MM.1S (cell line): ENCODE measurements at regions not wholly inside any gene's neighbourhood (a gene's known extent, or its start where the extent isn't known, plus 50 kb on each side); places are given as distances from the start of the nearest gene placed in this dataset.

Experiments used
- DNase-seq: peaks from one replicate; pipeline ENCODE4 v3.0.0-alpha.2; 2015
- H2AFZ ChIP-seq: fragments of 300-600 bp; sonication (generic); 2 replicates; pipeline ENCODE4 v1.6.0; 2016; ENCODE audit warnings: antibody characterized with exemption, low read length
- H3F3A ChIP-seq: fragments of 300-600 bp; sonication (generic); 2 replicates; pipeline ENCODE4 v1.6.1; 2016; ENCODE audit warnings: mild to moderate bottlenecking, antibody characterized with exemption, low read length, moderate library complexity, mixed read lengths; ENCODE audit not compliant: insufficient read depth
- H3K27ac ChIP-seq: fragments of 300-600 bp; sonication (generic); 2 replicates; pipeline ENCODE4 v1.5.1; 2016; ENCODE audit warnings: mild to moderate bottlenecking, low read length
- H3K27me3 ChIP-seq: fragments of 300-600 bp; sonication (generic); replicated peaks from 2 replicates; pipeline ENCODE4 v1.6.0; 2016; ENCODE audit warnings: low read length; ENCODE audit not compliant: insufficient read depth
- H3K36me3 ChIP-seq: fragments of 300-600 bp; sonication (generic); replicated peaks from 2 replicates; pipeline ENCODE4 v1.6.1; 2016; ENCODE audit warnings: mild to moderate bottlenecking, low read length, mixed read lengths; ENCODE audit not compliant: insufficient read depth
- H3K4me1 ChIP-seq: fragments of 300-600 bp; sonication (generic); 2 replicates; pipeline ENCODE4 v1.6.1; 2016; ENCODE audit warnings: low read length, mixed read lengths
- H3K4me2 ChIP-seq: fragments of 300-600 bp; sonication (generic); 2 replicates; pipeline ENCODE4 v1.6.0; 2016; ENCODE audit warnings: low read depth, low read length
- H3K4me3 ChIP-seq: fragments of 300-600 bp; sonication (generic); 2 replicates; pipeline ENCODE4 v1.5.1; 2016; ENCODE audit warnings: low read length, mixed read lengths
- H3K79me2 ChIP-seq: fragments of 300-600 bp; sonication (generic); 2 replicates; pipeline ENCODE4 v1.6.1; 2016; ENCODE audit warnings: mixed run types, low read length, mixed read lengths
- H3K9ac ChIP-seq: fragments of 300-600 bp; sonication (generic); 2 replicates; pipeline ENCODE4 v1.6.1; 2016; ENCODE audit warnings: low read length, mixed read lengths
- H3K9me2 ChIP-seq: fragments of 300-600 bp; sonication (generic); replicated peaks from 2 replicates; pipeline ENCODE4 v1.6.1; 2016; ENCODE audit warnings: mild to moderate bottlenecking, low read length, mixed read lengths; ENCODE audit not compliant: insufficient read depth
- H3K9me3 ChIP-seq: fragments of 300-600 bp; sonication (generic); replicated peaks from 2 replicates; pipeline ENCODE4 v1.6.1; 2016; ENCODE audit warnings: mild to moderate bottlenecking, low read length, mixed read lengths; ENCODE audit not compliant: insufficient read depth
- H4K20me1 ChIP-seq: fragments of 300-600 bp; sonication (generic); 2 replicates; pipeline ENCODE4 v1.6.1; 2016; ENCODE audit warnings: mild to moderate bottlenecking, low read length, moderate library complexity, mixed read lengths; ENCODE audit not compliant: insufficient read depth
- CTCF ChIP-seq: fragments of 300-600 bp; sonication (generic); IDR thresholded peaks from 2 replicates; pipeline ENCODE4 v1.5.1; 2016; ENCODE audit warnings: antibody characterized with exemption, low read length, mixed read lengths
- EZH2 ChIP-seq: fragments of 300-600 bp; sonication (generic); optimal IDR thresholded peaks from 2 replicates; pipeline ENCODE3; 2017; ENCODE audit warnings: low read depth, mild to moderate bottlenecking, antibody characterized with exemption, low read length, mixed read lengths
- EZH2phosphoT487 ChIP-seq: fragments of 300-600 bp; sonication (generic); IDR thresholded peaks from 2 replicates; pipeline ENCODE4 v1.6.1; 2018; ENCODE audit warnings: antibody characterized with exemption, low read length

GRCh38 chr12:115730975-115731541, 546.4 kb downstream of the MED13L start:
- H3K9me2 ChIP-seq = no peaks in the 10 kb centered on the region
- no peak overlapping the region for H2AFZ ChIP-seq
- no peaks in the 10 kb centered on the region for H3K36me3 ChIP-seq

GRCh38 chr12:115726691-115727090, 550.8 kb downstream of the MED13L start:
- no peaks in the 10 kb centered on the region for H3K79me2 ChIP-seq
- H3K9ac ChIP-seq = no peak overlapping the region
- H3K4me1 ChIP-seq = no peaks in the 10 kb centered on the region
- no peaks in the 10 kb centered on the region for H3K9me2 ChIP-seq
- H3K27me3 ChIP-seq = no peaks in the 10 kb centered on the region
- H3K4me2 ChIP-seq = no peak overlapping the region
- H4K20me1 ChIP-seq = no peaks in the 10 kb centered on the region
- no peaks in the 10 kb centered on the region for H3K36me3 ChIP-seq
- no peaks in the 10 kb centered on the region for H3K9me3 ChIP-seq
- DNase-seq = no peak
- H2AFZ ChIP-seq = no peak overlapping the region
- H3F3A ChIP-seq = no peaks in the 10 kb centered on the region
- H3K27ac ChIP-seq = no peak overlapping the region
- no peak overlapping the region for H3K4me3 ChIP-seq
- TF ChIP-seq EZH2 = no peak
- TF ChIP-seq EZH2phosphoT487 = no peak
- TF ChIP-seq CTCF = no peak

More at GRCh38 chr12:115730975-115731541, 546.4 kb downstream of the MED13L start:
- Histone ChIP-seq H3K27ac (no peak overlapping the region), H3K9me3 (no peaks in the 10 kb centered on the region), H3K79me2 (no peaks in the 10 kb centered on the region), H3K4me2 (no peak overlapping the region), H3F3A (no peaks in the 10 kb centered on the region), H3K4me3 (no peak overlapping the region), H3K27me3 (no peaks in the 10 kb centered on the region), H3K9ac (no peak overlapping the region), H4K20me1 (no peaks in the 10 kb centered on the region), H3K4me1 (no peaks in the 10 kb centered on the region)
- no peak for TF ChIP-seq CTCF
- TF ChIP-seq EZH2 = no peak
- no peak for TF ChIP-seq EZH2phosphoT487
- no peak for DNase-seq

- H3K9me3 ChIP-seq = no peaks in the 10 kb centered on the region
- H3K9me2 ChIP-seq = no peaks in the 10 kb centered on the region
- no peaks in the 10 kb centered on the region for H3F3A ChIP-seq
- no peaks in the 10 kb centered on the region for H3K79me2 ChIP-seq
- no peak overlapping the region for H3K4me3 ChIP-seq
- H3K9ac ChIP-seq = no peak overlapping the region
- H3K36me3 ChIP-seq = no peaks in the 10 kb centered on the region
- no peak overlapping the region for H2AFZ ChIP-seq
- no peak overlapping the region for H3K27ac ChIP-seq
- no peak for TF ChIP-seq EZH2phosphoT487
- no peak for TF ChIP-seq CTCF
- no peak for TF ChIP-seq EZH2
- no peaks in the 10 kb centered on the region for H3K4me1 ChIP-seq
- no peaks in the 10 kb centered on the region for H3K27me3 ChIP-seq
- H4K20me1 ChIP-seq = no peaks in the 10 kb centered on the region
- no peak for DNase-seq
- H3K4me2 ChIP-seq = no peak overlapping the region
Measured at GRCh38 chr12:115722181-115722580, 555.3 kb downstream of the MED13L start.
